PC-9 (cell line): ENCODE measurements at regions not wholly inside any gene's neighbourhood (a gene's known extent, or its start where the extent isn't known, plus 50 kb on each side); places are given as distances from the start of the nearest gene placed in this dataset.
"Not testable (repeated sequence)": the region's sequence is repeated elsewhere in the genome, so short reads cannot be mapped to it uniquely, and the experiment has no call there.

Experiments
- CTCF ChIP-seq: fragments of 200-600 bp; sonication (generic); conservative IDR thresholded peaks from 2 replicates; pipeline ENCODE4 v1.6.1; 2017; ENCODE audit warnings: mixed run types, antibody characterized with exemption, mild to moderate bottlenecking, moderate library complexity
- EZH2 ChIP-seq: fragments of 200-600 bp; sonication (generic); IDR thresholded peaks from 2 replicates; pipeline ENCODE4 v1.8.0; 2017; ENCODE audit warnings: antibody characterized with exemption, low read depth

GRCh38 chr7:76716551-76716950, 89.5 kb upstream of the POMZP3 start:
- TF ChIP-seq EZH2, CTCF: not testable (repeated sequence)
